H9 (cell line): ENCODE measurements at regions not wholly inside any gene's neighbourhood (a gene's known extent, or its start where the extent isn't known, plus 50 kb on each side); places are given as distances from the start of the nearest gene placed in this dataset.

Experiments used
- DNase-seq: peaks from one replicate; pipeline ENCODE4 v3.0.0-alpha.2; 2017
- H2AFZ ChIP-seq: one replicate; pipeline ENCODE4 v1.6.1; 2013; ENCODE audit warnings: mild to moderate bottlenecking, low read length, control low read depth, moderate library complexity
- H2AK5ac ChIP-seq: 2 replicates; pipeline ENCODE4 v1.6.1; 2013; ENCODE audit warnings: low read length, control low read depth, mixed read lengths; ENCODE audit not compliant: insufficient read length
- H2BK120ac ChIP-seq: one replicate; pipeline ENCODE4 v1.6.1; 2013; ENCODE audit warnings: low read depth, mild to moderate bottlenecking, low read length, control low read depth, inconsistent platforms; ENCODE audit not compliant: poor library complexity, severe bottlenecking
- H2BK12ac ChIP-seq: 2 replicates; pipeline ENCODE4 v1.6.1; 2013; ENCODE audit warnings: low read length, control low read depth, mixed read lengths, low read depth; ENCODE audit not compliant: insufficient read length
- H2BK15ac ChIP-seq: 2 replicates; pipeline ENCODE4 v1.6.1; 2013; ENCODE audit warnings: low read depth, low read length, control low read depth
- H2BK20ac ChIP-seq: one replicate; pipeline ENCODE4 v1.6.1; 2013; ENCODE audit warnings: low read depth, mild to moderate bottlenecking, low read length, control low read depth, inconsistent platforms; ENCODE audit not compliant: poor library complexity, severe bottlenecking
- H2BK5ac ChIP-seq: 2 replicates; pipeline ENCODE4 v1.6.1; 2013; ENCODE audit warnings: low read length, control low read depth, mixed read lengths; ENCODE audit not compliant: insufficient read length
- H3K14ac ChIP-seq: 2 replicates; pipeline ENCODE4 v1.6.1; 2013; ENCODE audit warnings: low read length, control low read depth; ENCODE audit not compliant: insufficient read depth
- H3K18ac ChIP-seq: 2 replicates; pipeline ENCODE4 v1.6.1; 2013; ENCODE audit warnings: low read depth, mild to moderate bottlenecking, mixed read lengths, low read length, control low read depth; ENCODE audit not compliant: insufficient read length
- H3K23ac ChIP-seq: 2 replicates; pipeline ENCODE4 v1.6.1; 2013; ENCODE audit warnings: low read length, control low read depth, mixed read lengths, low read depth; ENCODE audit not compliant: insufficient read length
- H3K23me2 ChIP-seq: 2 replicates; pipeline ENCODE4 v1.6.1; 2013; ENCODE audit warnings: low read depth, mild to moderate bottlenecking, mixed read lengths, low read length, control low read depth; ENCODE audit not compliant: insufficient read length, poor library complexity, severe bottlenecking
- H3K27ac ChIP-seq: 2 replicates; pipeline ENCODE4 v1.5.1; 2013; ENCODE audit warnings: low read length, control low read depth, mixed read lengths, low read depth; ENCODE audit not compliant: insufficient read length
- H3K27me3 ChIP-seq: 2 replicates; pipeline ENCODE4 v1.6.1; 2013; ENCODE audit warnings: low read length, control low read depth, inconsistent platforms; ENCODE audit not compliant: insufficient read depth
- H3K4ac ChIP-seq: 2 replicates; pipeline ENCODE4 v1.6.1; 2013; ENCODE audit warnings: low read depth, mild to moderate bottlenecking, control low read depth, inconsistent platforms, low read length, moderate library complexity
- H3K4me1 ChIP-seq: 2 replicates; pipeline ENCODE4 v1.6.1; 2013; ENCODE audit warnings: low read length, control low read depth, inconsistent platforms; ENCODE audit not compliant: insufficient read depth
- H3K4me2 ChIP-seq: 2 replicates; pipeline ENCODE4 v1.6.1; 2013; ENCODE audit warnings: low read length, control low read depth, mixed read lengths; ENCODE audit not compliant: insufficient read length, insufficient read depth
- H3K56ac ChIP-seq: 2 replicates; pipeline ENCODE4 v1.6.1; 2013; ENCODE audit warnings: low read depth, mild to moderate bottlenecking, mixed read lengths, low read length, control low read depth; ENCODE audit not compliant: insufficient read length
- H3K79me1 ChIP-seq: 2 replicates; pipeline ENCODE4 v1.6.1; 2013; ENCODE audit warnings: low read depth, mild to moderate bottlenecking, moderate library complexity, low read length, control low read depth, inconsistent platforms; ENCODE audit not compliant: insufficient read depth, poor library complexity, severe bottlenecking
- H3K79me2 ChIP-seq: 2 replicates; pipeline ENCODE4 v1.6.1; 2013; ENCODE audit warnings: low read length, control low read depth, inconsistent platforms; ENCODE audit not compliant: insufficient read depth
- H3K9ac ChIP-seq: 2 replicates; pipeline ENCODE4 v1.6.1; 2013; ENCODE audit warnings: low read length, control low read depth, mixed read lengths; ENCODE audit not compliant: insufficient read length; ENCODE audit errors: extremely low read depth
- H3K9me3 ChIP-seq: one replicate; pipeline ENCODE4 v1.6.1; 2013; ENCODE audit warnings: low read depth, low read length, inconsistent platforms; ENCODE audit not compliant: control insufficient read depth
- H3T11ph ChIP-seq: one replicate; pipeline ENCODE4 v1.6.1; 2013; ENCODE audit warnings: mild to moderate bottlenecking, low read length, control low read depth, inconsistent platforms
- H4K20me1 ChIP-seq: one replicate; pipeline ENCODE4 v1.6.1; 2013; ENCODE audit not compliant: control insufficient read depth, insufficient read length, insufficient read depth
- H4K5ac ChIP-seq: 2 replicates; pipeline ENCODE4 v1.6.1; 2013; ENCODE audit warnings: low read depth, mild to moderate bottlenecking, mixed read lengths, low read length, control low read depth; ENCODE audit not compliant: insufficient read length
- H4K8ac ChIP-seq: replicated peaks from 2 replicates; pipeline ENCODE4 v1.6.1; 2013; ENCODE audit warnings: low read length, control low read depth, mixed read lengths, low read depth; ENCODE audit not compliant: insufficient read length
- H4K91ac ChIP-seq: 2 replicates; pipeline ENCODE4 v1.6.1; 2013; ENCODE audit warnings: low read depth, mild to moderate bottlenecking, moderate library complexity, mixed read lengths, low read length, control low read depth; ENCODE audit not compliant: insufficient read length
- H3K27ac Mint-ChIP-seq, 3 experiments: 2 replicates in 2 of 3; 3 replicates in 1 of 3; pipeline ENCODE4 v1.8.0; 2020 to 2021; ENCODE audit warnings: mixed read lengths in 3 of 3, mild to moderate bottlenecking in 1 of 3, moderate library complexity in 1 of 3
- H3K27me3 Mint-ChIP-seq: 2 replicates; pipeline ENCODE4 v1.8.0; 2021; ENCODE audit warnings: low read depth, mild to moderate bottlenecking, moderate library complexity, mixed read lengths
- H3K36me3 Mint-ChIP-seq, 3 experiments: 2 replicates in 2 of 3; 3 replicates in 1 of 3; pipeline ENCODE4 v1.8.0; 2020 to 2021; ENCODE audit warnings: low read depth in 3 of 3, mixed read lengths in 3 of 3; ENCODE audit not compliant: insufficient read depth in 1 of 3
- H3K4me1 Mint-ChIP-seq, 2 experiments: 2 replicates each; pipeline ENCODE4 v1.8.0; 2020; ENCODE audit warnings: mixed read lengths in 2 of 2
- H3K4me3 Mint-ChIP-seq, 2 experiments: 2 replicates in 1 of 2; 3 replicates in 1 of 2; pipeline ENCODE4 v1.8.0; 2020 to 2021; ENCODE audit warnings: mild to moderate bottlenecking in 2 of 2, mixed read lengths in 2 of 2, moderate library complexity in 1 of 2
- H3K9me3 Mint-ChIP-seq, 2 experiments: 2 replicates in 1 of 2; 3 replicates in 1 of 2; pipeline ENCODE4 v1.8.0; 2020; ENCODE audit warnings: mild to moderate bottlenecking in 2 of 2, mixed read lengths in 2 of 2, moderate library complexity in 1 of 2
- CTCF ChIP-seq: fragments of 200-600 bp; sonication (generic); conservative IDR thresholded peaks from 3 replicates; pipeline ENCODE4 v1.8.0; 2021; ENCODE audit warnings: antibody characterized with exemption, mild to moderate bottlenecking
- WGBS: extraction: QIAGEN DNeasy Blood & Tissue Kit; methylation state at CpG from one replicate; pipeline ENCODE4 v1.1.7; 2013; ENCODE audit warnings: missing lambda C conversion rate, low lambda C conversion rate, mixed read lengths; ENCODE audit not compliant: insufficient read length; ENCODE audit errors: extremely low coverage; 5-methylcytosine and 5-hydroxymethylcytosine counted together

GRCh38 chr17:27390540-27390939 lies 65.7 kb upstream of the KSR1 start:
- no peaks in the 10 kb centered on the region for H3K9me3 ChIP-seq
- H4K8ac ChIP-seq, result no peak overlapping the region
- no peaks in the 10 kb centered on the region for H3K79me2 ChIP-seq
- H3K79me1 ChIP-seq, result no peaks in the 10 kb centered on the region
- H3K4ac ChIP-seq, result no peak overlapping the region
- H3T11ph ChIP-seq, result no peak overlapping the region
- H4K20me1 ChIP-seq, result no peaks in the 10 kb centered on the region
- H3K56ac ChIP-seq, result no peak overlapping the region
- H4K91ac ChIP-seq, result no peak overlapping the region
- no peak for TF ChIP-seq CTCF
- Mint-ChIP-seq H3K27ac (no peak overlapping the region), H3K4me3 (no peak overlapping the region), H3K4me1 (no peaks in the 10 kb centered on the region), H3K9me3 (peaks cover 0 to 3% of the 10 kb centered on the region in 2 experiments; a peak in 2 of 5 replicates), H3K36me3 (no peaks in the 10 kb centered on the region), H3K27me3 (peaks cover 5% of the 10 kb centered on the region)
- H3K23me2 ChIP-seq, result no peaks in the 10 kb centered on the region
- no peak overlapping the region for H3K27ac ChIP-seq
- H3K14ac ChIP-seq, result no peak overlapping the region
- no peak overlapping the region for H2AK5ac ChIP-seq
- H2AFZ ChIP-seq, result no peak overlapping the region
- H2BK15ac ChIP-seq, result no peak overlapping the region
- H4K5ac ChIP-seq, result no peak overlapping the region
- H2BK12ac ChIP-seq, result no peak overlapping the region
- H2BK120ac ChIP-seq, result no peak overlapping the region
- H2BK5ac ChIP-seq, result no peak overlapping the region
- H3K9ac ChIP-seq, result no peak overlapping the region
- no peak overlapping the region for H3K23ac ChIP-seq
- no peak overlapping the region for H3K4me2 ChIP-seq
- no CpG with 5 or more reads among the region's 8 CpGs for WGBS
- no peak for DNase-seq
- H3K27me3 ChIP-seq, result no peaks in the 10 kb centered on the region
- no peak overlapping the region for H2BK20ac ChIP-seq
- H3K4me1 ChIP-seq, result no peaks in the 10 kb centered on the region
- no peak overlapping the region for H3K18ac ChIP-seq
